ENCODE measurements at regions not wholly inside any gene's neighbourhood (a gene's known extent, or its start where the extent isn't known, plus 50 kb on each side); places are given as distances from the start of the nearest gene placed in this dataset.

DNA sequence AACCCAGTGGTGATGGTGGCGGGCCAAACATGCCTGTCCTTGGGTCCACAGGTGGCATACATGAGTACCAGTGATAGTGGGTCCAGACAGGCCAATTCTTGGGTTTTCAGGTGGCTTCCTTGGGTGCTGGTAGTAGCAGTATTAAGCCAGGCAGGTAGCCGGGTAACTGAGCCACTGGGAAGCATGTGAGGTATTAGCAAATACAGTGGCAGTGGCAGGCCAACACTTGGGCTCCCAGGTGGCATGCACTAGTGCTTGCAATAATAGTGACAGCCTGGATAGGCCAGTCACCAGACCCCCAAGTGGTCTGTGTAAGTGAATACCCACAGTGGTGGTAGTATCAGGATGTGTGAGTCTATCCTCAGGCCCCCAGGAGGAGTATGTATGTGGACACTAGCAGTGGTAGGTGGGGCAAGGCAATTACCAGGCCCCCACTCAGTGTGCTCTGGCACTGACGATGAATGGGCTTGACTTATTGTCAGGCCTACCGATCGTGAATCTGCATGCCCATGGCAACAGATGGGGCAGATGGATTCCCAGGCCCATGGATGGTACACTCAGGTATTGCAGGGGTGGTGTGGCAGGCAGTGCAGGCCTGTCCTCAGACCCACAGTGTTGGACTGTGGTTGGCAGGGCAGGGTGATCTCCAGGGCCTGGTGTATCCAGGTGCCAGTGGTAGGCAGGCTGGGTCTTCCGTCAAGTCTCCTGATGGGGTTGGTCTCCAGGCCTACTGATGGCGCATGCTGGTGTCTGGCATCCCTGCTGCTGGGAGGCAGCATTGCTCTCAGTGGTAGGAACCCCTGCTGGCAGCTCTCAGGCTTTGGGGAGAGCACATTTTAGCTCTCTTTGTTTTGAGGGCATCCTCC is 840.7 kb downstream of the FAM181B start:
- TF ChIP-seq, protein P1, sequence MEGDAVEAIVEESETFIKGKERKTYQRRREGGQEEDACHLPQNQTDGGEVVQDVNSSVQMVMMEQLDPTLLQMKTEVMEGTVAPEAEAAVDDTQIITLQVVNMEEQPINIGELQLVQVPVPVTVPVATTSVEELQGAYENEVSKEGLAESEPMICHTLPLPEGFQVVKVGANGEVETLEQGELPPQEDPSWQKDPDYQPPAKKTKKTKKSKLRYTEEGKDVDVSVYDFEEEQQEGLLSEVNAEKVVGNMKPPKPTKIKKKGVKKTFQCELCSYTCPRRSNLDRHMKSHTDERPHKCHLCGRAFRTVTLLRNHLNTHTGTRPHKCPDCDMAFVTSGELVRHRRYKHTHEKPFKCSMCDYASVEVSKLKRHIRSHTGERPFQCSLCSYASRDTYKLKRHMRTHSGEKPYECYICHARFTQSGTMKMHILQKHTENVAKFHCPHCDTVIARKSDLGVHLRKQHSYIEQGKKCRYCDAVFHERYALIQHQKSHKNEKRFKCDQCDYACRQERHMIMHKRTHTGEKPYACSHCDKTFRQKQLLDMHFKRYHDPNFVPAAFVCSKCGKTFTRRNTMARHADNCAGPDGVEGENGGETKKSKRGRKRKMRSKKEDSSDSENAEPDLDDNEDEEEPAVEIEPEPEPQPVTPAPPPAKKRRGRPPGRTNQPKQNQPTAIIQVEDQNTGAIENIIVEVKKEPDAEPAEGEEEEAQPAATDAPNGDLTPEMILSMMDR (IDR thresholded peaks at IDR 0.05), result no peak
- TF ChIP-seq EZH2phosphoT487 (IDR thresholded peaks at IDR 0.05) (no peak), EZH2 (IDR thresholded peaks at IDR 0.05) (no peak)

Data from neural progenitor cell (in vitro differentiated cells).